GM19324 (cell line): ENCODE measurements at regions not wholly inside any gene's neighbourhood (a gene's known extent, or its start where the extent isn't known, plus 50 kb on each side); places are given as distances from the start of the nearest gene placed in this dataset.
"Not testable (repeated sequence)": the region's sequence is repeated elsewhere in the genome, so short reads cannot be mapped to it uniquely, and the experiment has no call there.

Source experiments
- ATAC-seq: cut with Tn5 transposase; IDR thresholded peaks from one replicate; pipeline ENCODE4 v1.9.1; 2021; ENCODE audit warnings: mild to moderate bottlenecking, moderate library complexity; ENCODE audit not compliant: unreplicated experiment, low FRiP score

GRCh38 chr9:30075451-30076199 lies 2308.8 kb upstream of the ACO1 start:
- peak; percentile 64 for ATAC-seq

GRCh38 chr9:30078195-30078594 lies 2306.2 kb upstream of the ACO1 start:
- no peak for ATAC-seq

- no peak for ATAC-seq
Observed at GRCh38 chr9:30089428-30089827, 2295.0 kb upstream of the ACO1 start.

- ATAC-seq, result no peak
Observed at GRCh38 chr9:30103647-30104394, 2280.6 kb upstream of the ACO1 start.

GRCh38 chr9:30107134-30107533 lies 2277.3 kb upstream of the ACO1 start:
- not testable (repeated sequence) for ATAC-seq

GRCh38 chr9:30116673-30117217 lies 2267.7 kb upstream of the ACO1 start:
- ATAC-seq, result no peak

GRCh38 chr9:30120666-30121065 lies 2263.8 kb upstream of the ACO1 start:
- ATAC-seq, result no peak

- no peak for ATAC-seq
Observed at GRCh38 chr9:30121611-30122010, 2262.8 kb upstream of the ACO1 start.

- no peak for ATAC-seq
Observed at GRCh38 chr9:30125881-30126280, 2258.6 kb upstream of the ACO1 start.

GRCh38 chr9:30127371-30127770 lies 2257.1 kb upstream of the ACO1 start:
- ATAC-seq, result no peak

- ATAC-seq, result no peak
Observed at GRCh38 chr9:30140407-30140806, 2244.0 kb upstream of the ACO1 start.

GRCh38 chr9:30160570-30160969 lies 2223.9 kb upstream of the ACO1 start:
- no peak for ATAC-seq

GRCh38 chr9:30172206-30172605 lies 2212.2 kb upstream of the ACO1 start:
- ATAC-seq, result no peak

- ATAC-seq, result no peak
Observed at GRCh38 chr9:30178610-30179009, 2205.8 kb upstream of the ACO1 start.

- ATAC-seq, result no peak
Observed at GRCh38 chr9:30193421-30193820, 2191.0 kb upstream of the ACO1 start.

- ATAC-seq, result no peak
Observed at GRCh38 chr9:30196941-30197340, 2187.5 kb upstream of the ACO1 start.

GRCh38 chr9:30197453-30197852 lies 2187.0 kb upstream of the ACO1 start:
- no peak for ATAC-seq

- no peak for ATAC-seq
Observed at GRCh38 chr9:30197954-30198353, 2186.5 kb upstream of the ACO1 start.

- ATAC-seq, result no peak
Observed at GRCh38 chr9:30198463-30199309, 2185.8 kb upstream of the ACO1 start.

- ATAC-seq, result no peak
Observed at GRCh38 chr9:30201024-30201423, 2183.4 kb upstream of the ACO1 start.

GRCh38 chr9:30235068-30235467 lies 2149.4 kb upstream of the ACO1 start:
- no peak for ATAC-seq
